Urinary bladder (tissue), 3 donors: ENCODE measurements at regions not wholly inside any gene's neighbourhood (a gene's known extent, or its start where the extent isn't known, plus 50 kb on each side); places are given as distances from the start of the nearest gene placed in this dataset.

Experiments
- DNase-seq: peaks from one replicate; pipeline ENCODE4 v3.0.0-alpha.2; 2015; ENCODE audit errors: extremely low spot score
- H3K27ac ChIP-seq: one replicate; pipeline ENCODE4 v1.5.1; 2013; ENCODE audit warnings: low read depth, mild to moderate bottlenecking, moderate library complexity
- H3K36me3 ChIP-seq: one replicate; pipeline ENCODE4 v1.6.1; 2013; ENCODE audit warnings: mild to moderate bottlenecking, moderate library complexity; ENCODE audit not compliant: insufficient read depth
- H3K4me1 ChIP-seq: one replicate; pipeline ENCODE4 v1.6.1; 2013; ENCODE audit warnings: mild to moderate bottlenecking, moderate library complexity; ENCODE audit not compliant: insufficient read depth
- H3K4me3 ChIP-seq: one replicate; pipeline ENCODE4 v1.5.1; 2013; ENCODE audit warnings: low read depth, low read length
- WGBS: extraction: QIAGEN DNeasy Blood & Tissue Kit; methylation state at CpG from one replicate; pipeline ENCODE4 v1.1.7; 2013; 5-methylcytosine and 5-hydroxymethylcytosine counted together
- donor health status: healthy with polysubstance abuse.
- donor health status: healthy.

GRCh38 chr7:116159711-116160110, 50.6 kb upstream of the TES start:
- Histone ChIP-seq H3K4me1 (no peaks in the 10 kb centered on the region), H3K4me3 (no peak overlapping the region), H3K27ac (no peak overlapping the region), H3K36me3 (no peaks in the 10 kb centered on the region)
- 90% methylated on average over 4 of the region's 4 CpGs for WGBS
- no peak for DNase-seq
